Neuronal stem cell (in vitro differentiated cells): ENCODE measurements at regions not wholly inside any gene's neighbourhood (a gene's known extent, or its start where the extent isn't known, plus 50 kb on each side); places are given as distances from the start of the nearest gene placed in this dataset.
"Not testable (repeated sequence)": the region's sequence is repeated elsewhere in the genome, so short reads cannot be mapped to it uniquely, and the experiment has no call there.

Source experiments
- DNase-seq: peaks from one replicate; pipeline ENCODE4 v3.0.0-alpha.2; 2013; ENCODE audit warnings: low spot score
- H2AFZ ChIP-seq: one replicate; pipeline ENCODE4 v1.6.1; 2013; ENCODE audit warnings: mild to moderate bottlenecking, low read length, inconsistent platforms
- H2AK5ac ChIP-seq: 2 replicates; pipeline ENCODE4 v1.6.1; 2013; ENCODE audit warnings: low read depth, mild to moderate bottlenecking, inconsistent platforms, low read length, moderate library complexity, mixed read lengths
- H2BK120ac ChIP-seq: 2 replicates; pipeline ENCODE4 v1.6.1; 2013; ENCODE audit warnings: low read depth, mild to moderate bottlenecking, inconsistent platforms, low read length, moderate library complexity, mixed read lengths
- H2BK12ac ChIP-seq: one replicate; pipeline ENCODE4 v1.6.1; 2013; ENCODE audit warnings: low read length, inconsistent platforms
- H2BK15ac ChIP-seq: 2 replicates; pipeline ENCODE4 v1.6.1; 2013; ENCODE audit warnings: mild to moderate bottlenecking, low read length, inconsistent platforms, mixed read lengths
- H2BK5ac ChIP-seq: one replicate; pipeline ENCODE4 v1.6.1; 2013; ENCODE audit warnings: inconsistent platforms, mild to moderate bottlenecking, low read length, moderate library complexity
- H3K14ac ChIP-seq: one replicate; pipeline ENCODE4 v1.6.1; 2013; ENCODE audit warnings: low read length, inconsistent platforms
- H3K18ac ChIP-seq: 2 replicates; pipeline ENCODE4 v1.6.1; 2013; ENCODE audit warnings: low read length, inconsistent platforms
- H3K23ac ChIP-seq: 2 replicates; pipeline ENCODE4 v1.6.1; 2013; ENCODE audit warnings: low read depth, mild to moderate bottlenecking, mixed read lengths, low read length, inconsistent platforms; ENCODE audit not compliant: poor library complexity
- H3K27ac ChIP-seq: replicated peaks from 3 replicates; pipeline ENCODE4 v1.5.1; 2013; ENCODE audit warnings: low read length, inconsistent platforms
- H3K27me3 ChIP-seq, 3 experiments: 2 replicates each; pipeline ENCODE4 v1.6.1; 2013; ENCODE audit warnings: low read length in 3 of 3, mild to moderate bottlenecking in 2 of 3, inconsistent platforms in 1 of 3, low read depth in 1 of 3, mixed read lengths in 1 of 3, moderate library complexity in 1 of 3; ENCODE audit not compliant: control insufficient read depth in 3 of 3, insufficient read depth in 3 of 3
- H3K36me3 ChIP-seq, 2 donors: replicated peaks in 1 of 2; 2 replicates each; pipeline ENCODE4 v1.6.1; 2013; ENCODE audit warnings: low read length in 2 of 2; ENCODE audit not compliant: control insufficient read depth in 2 of 2, insufficient read depth in 2 of 2
- H3K4ac ChIP-seq: 2 replicates; pipeline ENCODE4 v1.6.1; 2013; ENCODE audit warnings: inconsistent platforms, mild to moderate bottlenecking, low read length, moderate library complexity
- H3K4me1 ChIP-seq, 2 donors: 1 replicate in 1 of 2; 2 replicates in 1 of 2; pipeline ENCODE4 v1.6.1; 2013; ENCODE audit warnings: low read length in 2 of 2, low read depth in 1 of 2; ENCODE audit not compliant: control insufficient read depth in 2 of 2, insufficient read depth in 1 of 2
- H3K4me2 ChIP-seq: one replicate; pipeline ENCODE4 v1.6.1; 2013; ENCODE audit warnings: mild to moderate bottlenecking, low read length, inconsistent platforms; ENCODE audit not compliant: insufficient read depth, poor library complexity, severe bottlenecking
- H3K4me3 ChIP-seq, 2 donors: 2 replicates each; pipeline ENCODE4 v1.5.1; 2013; ENCODE audit warnings: low read length in 2 of 2, mild to moderate bottlenecking in 2 of 2, inconsistent platforms in 1 of 2, moderate library complexity in 1 of 2
- H3K79me1 ChIP-seq: one replicate; pipeline ENCODE4 v1.6.1; 2013; ENCODE audit warnings: low read depth, mild to moderate bottlenecking, inconsistent platforms, low read length, moderate library complexity
- H3K9ac ChIP-seq: one replicate; pipeline ENCODE4 v1.6.1; 2013; ENCODE audit warnings: mild to moderate bottlenecking, low read depth, low read length, inconsistent platforms; ENCODE audit not compliant: poor library complexity
- H3K9me3 ChIP-seq, 2 donors: replicated peaks in 1 of 2; 2 replicates each; pipeline versions ENCODE3 to v1.6.1; 2013; ENCODE audit warnings: low read length in 2 of 2, mild to moderate bottlenecking in 2 of 2, inconsistent platforms in 1 of 2, low read depth in 1 of 2, mixed read lengths in 1 of 2, moderate library complexity in 1 of 2; ENCODE audit not compliant: control insufficient read depth in 2 of 2, insufficient read depth in 1 of 2
- H4K8ac ChIP-seq: one replicate; pipeline ENCODE4 v1.6.1; 2013; ENCODE audit warnings: low read depth, mild to moderate bottlenecking, inconsistent platforms, low read length, moderate library complexity
- H4K91ac ChIP-seq: one replicate; pipeline ENCODE4 v1.6.1; 2013; ENCODE audit warnings: low read length, low read depth, mild to moderate bottlenecking, inconsistent platforms; ENCODE audit not compliant: poor library complexity
- WGBS, 2 donors: extraction: QIAGEN DNeasy Blood & Tissue Kit; methylation state at CpG; one replicate each; pipeline ENCODE4 v1.1.7; 2013; ENCODE audit warnings: missing lambda C conversion rate in 2 of 2, mixed read lengths in 1 of 2; ENCODE audit not compliant: insufficient read length in 2 of 2, insufficient replicate concordance in 1 of 2; ENCODE audit errors: extremely low coverage in 2 of 2; 5-methylcytosine and 5-hydroxymethylcytosine counted together

DNA sequence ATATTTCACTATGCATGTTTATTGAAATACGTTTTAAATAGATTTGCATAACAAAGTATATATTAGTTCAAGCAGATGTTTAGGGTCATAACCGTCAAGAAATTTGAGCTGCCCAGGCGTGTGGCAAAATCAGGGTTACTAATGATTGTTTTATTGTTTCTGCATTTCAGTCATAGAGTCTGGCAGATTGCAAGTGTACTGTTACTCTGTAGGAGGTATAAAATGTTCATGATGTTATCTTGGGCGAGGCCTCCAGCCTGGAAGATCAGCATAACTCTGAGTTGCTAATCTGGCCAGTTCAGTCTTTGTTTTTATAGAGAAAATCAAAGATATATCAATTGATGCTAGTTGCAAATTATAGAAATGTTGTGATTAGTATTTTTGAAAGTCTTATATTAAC lies 410.9 kb downstream of the CHL1 start:
- not testable (repeated sequence) for H3K79me1 ChIP-seq

DNA sequence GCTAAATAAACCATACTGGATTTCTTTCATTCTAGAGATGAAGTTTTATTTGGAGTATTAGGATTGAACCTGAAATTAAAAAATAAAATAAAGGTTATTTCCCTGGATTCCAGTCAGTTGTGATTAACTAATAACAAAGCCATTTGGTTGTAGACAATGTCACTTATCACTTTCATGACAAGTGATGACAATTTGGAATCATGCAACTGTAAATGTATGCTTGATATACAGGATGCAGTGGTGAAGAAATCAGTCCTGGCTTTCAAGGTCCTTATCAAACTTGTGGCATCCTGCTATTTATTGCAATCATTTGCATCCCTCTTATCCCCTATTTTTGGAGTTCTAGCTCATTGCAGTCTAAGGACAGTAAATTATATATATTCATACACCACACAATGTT lies 425.2 kb downstream of the CHL1 start:
- Histone ChIP-seq H3K4ac (no peak overlapping the region), H2BK12ac (no peak overlapping the region), H3K9me3 (no peaks in the 10 kb centered on the region), H2AK5ac (no peak overlapping the region), H2BK120ac (no peak overlapping the region), H3K36me3 (no peaks in the 10 kb centered on the region), H3K14ac (no peak overlapping the region), H4K8ac (no peak overlapping the region), H3K9ac (no peak overlapping the region), H3K23ac (no peak overlapping the region), H3K27me3 (no peaks in the 10 kb centered on the region), H3K18ac (no peak overlapping the region), H3K27ac (no peak overlapping the region), H3K4me2 (no peak overlapping the region), H3K4me1 (no peaks in the 10 kb centered on the region), H4K91ac (no peak overlapping the region), H3K4me3 (no peak overlapping the region), H2BK5ac (no peak overlapping the region), H2BK15ac (no peak overlapping the region), H2AFZ (no peak overlapping the region), H3K79me1 (no peaks in the 10 kb centered on the region)
- DNase-seq = no peak

More for the DNA sequence above, 410.9 kb downstream of the CHL1 start:
- not testable (repeated sequence) for H3K36me3 ChIP-seq, H3K4ac ChIP-seq, H2BK15ac ChIP-seq, H3K14ac ChIP-seq, H3K4me3 ChIP-seq, H3K27ac ChIP-seq, H2BK120ac ChIP-seq, H2BK5ac ChIP-seq, H4K91ac ChIP-seq, H2AFZ ChIP-seq, H3K4me2 ChIP-seq, H3K9me3 ChIP-seq, H3K23ac ChIP-seq, DNase-seq, H2AK5ac ChIP-seq, H2BK12ac ChIP-seq, H3K9ac ChIP-seq, H3K4me1 ChIP-seq, H3K18ac ChIP-seq, H4K8ac ChIP-seq, H3K27me3 ChIP-seq
- no CpG with 5 or more reads among the region's 4 CpGs for WGBS, 2 donors

DNA sequence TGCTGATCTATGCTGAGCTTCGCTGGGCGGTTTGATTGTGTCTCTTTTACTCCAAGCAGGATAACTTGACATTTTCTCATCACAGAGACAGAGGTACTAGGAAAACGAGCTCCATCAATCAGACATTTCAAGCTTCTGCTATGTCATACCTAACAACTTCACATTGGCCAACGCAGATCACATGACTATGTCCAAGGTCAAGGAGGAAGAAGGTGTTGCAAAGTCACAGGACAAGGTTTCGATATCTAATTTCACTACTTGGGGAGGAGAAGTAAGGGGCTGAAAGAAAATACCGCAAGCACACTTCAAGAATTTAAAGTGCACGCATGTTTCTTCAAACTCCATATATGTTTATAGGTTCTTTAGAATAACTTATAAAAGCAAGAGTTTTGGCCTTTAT lies 425.8 kb downstream of the CHL1 start:
- Histone ChIP-seq H3K4ac (no peak overlapping the region), H3K14ac (no peak overlapping the region), H3K4me2 (no peak overlapping the region), H3K79me1 (no peaks in the 10 kb centered on the region), H2AK5ac (no peak overlapping the region), H2BK120ac (no peak overlapping the region), H3K27me3 (no peaks in the 10 kb centered on the region), H4K8ac (no peak overlapping the region), H3K18ac (no peak overlapping the region), H2BK5ac (no peak overlapping the region), H4K91ac (no peak overlapping the region), H2AFZ (no peak overlapping the region), H3K4me3 (no peak overlapping the region), H3K9ac (no peak overlapping the region), H3K4me1 (no peaks in the 10 kb centered on the region), H2BK12ac (no peak overlapping the region), H3K27ac (no peak overlapping the region), H3K9me3 (no peaks in the 10 kb centered on the region), H2BK15ac (no peak overlapping the region), H3K36me3 (no peaks in the 10 kb centered on the region), H3K23ac (no peak overlapping the region)
- no CpG with 5 or more reads among the region's 7 CpGs for WGBS, 2 donors
- no peak for DNase-seq

DNA sequence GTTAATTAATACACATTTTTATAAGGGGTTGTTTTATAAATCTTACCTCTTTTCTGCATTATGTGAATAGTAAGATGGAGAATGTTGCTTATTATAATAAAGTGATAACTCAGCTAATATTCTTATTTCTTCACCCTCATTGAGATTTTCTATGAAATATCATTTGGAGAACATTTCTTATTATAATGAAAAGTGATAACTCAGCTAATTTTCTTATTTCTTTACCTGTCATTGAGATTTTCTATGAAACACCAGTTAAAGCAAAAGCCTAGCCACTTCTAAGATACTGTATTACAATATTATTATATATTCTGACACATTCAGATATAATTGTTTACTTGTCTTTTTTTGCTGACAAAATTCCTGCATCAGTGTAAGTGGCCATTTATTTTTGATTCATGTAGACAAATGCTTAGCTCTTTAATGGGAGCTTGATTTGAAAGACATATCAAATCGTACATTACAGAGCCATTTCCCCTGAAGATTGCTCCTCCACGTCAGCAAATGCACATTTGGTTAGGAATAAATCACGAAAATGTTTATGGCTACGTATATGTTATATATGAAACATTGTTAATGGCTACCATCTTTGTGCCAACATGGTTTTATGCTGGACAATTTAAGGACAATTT lies 427.5 kb downstream of the CHL1 start:
- H3K14ac ChIP-seq = no peak overlapping the region
- H2BK15ac ChIP-seq = no peak overlapping the region
- H2AK5ac ChIP-seq = no peak overlapping the region
- WGBS, 2 donors = no CpG with 5 or more reads among the region's 4 CpGs
- no peaks in the 10 kb centered on the region for H3K27me3 ChIP-seq
- no peaks in the 10 kb centered on the region for H3K79me1 ChIP-seq
- no peak overlapping the region for H2BK12ac ChIP-seq
- no peak overlapping the region for H4K8ac ChIP-seq
- no peaks in the 10 kb centered on the region for H3K9me3 ChIP-seq
- H3K36me3 ChIP-seq = no peaks in the 10 kb centered on the region
- no peak overlapping the region for H2BK120ac ChIP-seq
- peaks cover 0 to 2% of the 10 kb centered on the region in 2 donors for H3K4me1 ChIP-seq
- no peak overlapping the region for H2AFZ ChIP-seq
- no peak overlapping the region for H3K4me3 ChIP-seq
- H3K18ac ChIP-seq = no peak overlapping the region
- no peak overlapping the region for H2BK5ac ChIP-seq
- H3K4me2 ChIP-seq = no peak overlapping the region
- H3K4ac ChIP-seq = no peak overlapping the region
- no peak for DNase-seq
- no peak overlapping the region for H3K9ac ChIP-seq
- H3K27ac ChIP-seq = no peak overlapping the region
- H4K91ac ChIP-seq = no peak overlapping the region
- H3K23ac ChIP-seq = no peak overlapping the region
